ENCODE measurements at regions not wholly inside any gene's neighbourhood (a gene's known extent, or its start where the extent isn't known, plus 50 kb on each side); places are given as distances from the start of the nearest gene placed in this dataset.
"Not testable (repeated sequence)": the region's sequence is repeated elsewhere in the genome, so short reads cannot be mapped to it uniquely, and the experiment has no call there.

GRCh38 chr6:126724821-126725220 lies 384.9 kb downstream of the CENPW start:
- Histone ChIP-seq H3K36me3 (ENCODE audit: control insufficient read depth, insufficient read depth, low read length) (no peaks in the 10 kb centered on the region), H3K4me1 (ENCODE audit: control insufficient read depth, extremely low read depth, insufficient read depth, low read length) (peaks cover 8% of the 10 kb centered on the region), H3K9me3 (ENCODE audit: control insufficient read depth, insufficient read depth, low read depth, low read length) (no peaks in the 10 kb centered on the region), H3K4me3 (replicated peaks in 1 of 4; ENCODE audit: control extremely low read depth in 1 of 4, insufficient read depth in 1 of 4, low read depth in 3 of 4, low read length in 4 of 4) (no peak overlapping the region), H3K27ac (ENCODE audit: insufficient read depth, low read length) (no peak overlapping the region), H4K20me1 (ENCODE audit: control insufficient read depth, extremely low read depth, insufficient read depth, low read length) (no peaks in the 10 kb centered on the region), H2AFZ (ENCODE audit: low read length) (no peak overlapping the region), H3K9ac (ENCODE audit: insufficient read depth, low read length) (no peak overlapping the region), H3K27me3 (ENCODE audit: control insufficient read depth, insufficient read depth, low read length) (no peaks in the 10 kb centered on the region), H3K79me2 (ENCODE audit: control insufficient read depth, insufficient read depth, low read length) (no peaks in the 10 kb centered on the region), H3K4me2 (ENCODE audit: extremely low read depth, insufficient read depth, low read length) (no peak overlapping the region)
- DNase-seq (ENCODE audit: low read depth in 2 of 2): no peak
- TF ChIP-seq EZH2 (IDR thresholded peaks at IDR 0.05; ENCODE audit: low read length, missing control alignments) (no peak), CTCF (conservative IDR thresholded peaks at IDR 0.05 in 1 of 2, IDR thresholded peaks at IDR 0.05 in 1 of 2; ENCODE audit: low read depth in 1 of 2, low read length in 2 of 2) (no peak)

- not testable (repeated sequence) for H4K20me1 ChIP-seq (ENCODE audit: control insufficient read depth, extremely low read depth, insufficient read depth, low read length); H3K9ac ChIP-seq (ENCODE audit: insufficient read depth, low read length); H3K4me1 ChIP-seq (ENCODE audit: control insufficient read depth, extremely low read depth, insufficient read depth, low read length); H3K9me3 ChIP-seq (ENCODE audit: control insufficient read depth, insufficient read depth, low read depth, low read length); H3K4me3 ChIP-seq (replicated peaks in 1 of 4; ENCODE audit: control extremely low read depth in 1 of 4, insufficient read depth in 1 of 4, low read depth in 3 of 4, low read length in 4 of 4); H3K36me3 ChIP-seq (ENCODE audit: control insufficient read depth, insufficient read depth, low read length); H2AFZ ChIP-seq (ENCODE audit: low read length); H3K27me3 ChIP-seq (ENCODE audit: control insufficient read depth, insufficient read depth, low read length); H3K79me2 ChIP-seq (ENCODE audit: control insufficient read depth, insufficient read depth, low read length); H3K27ac ChIP-seq (ENCODE audit: insufficient read depth, low read length); H3K4me2 ChIP-seq (ENCODE audit: extremely low read depth, insufficient read depth, low read length); DNase-seq (ENCODE audit: low read depth in 2 of 2)
These were observed 386.5 kb downstream of the CENPW start for GRCh38 chr6:126726454-126726853.

GRCh38 chr6:126738146-126738545 lies 380.3 kb upstream of the RSPO3 start:
- Histone ChIP-seq H3K4me3 (replicated peaks in 1 of 4; ENCODE audit: control extremely low read depth in 1 of 4, insufficient read depth in 1 of 4, low read depth in 3 of 4, low read length in 4 of 4) (no peak overlapping the region), H3K4me1 (ENCODE audit: control insufficient read depth, extremely low read depth, insufficient read depth, low read length) (no peaks in the 10 kb centered on the region), H3K36me3 (ENCODE audit: control insufficient read depth, insufficient read depth, low read length) (no peaks in the 10 kb centered on the region), H2AFZ (ENCODE audit: low read length) (no peak overlapping the region), H3K9ac (ENCODE audit: insufficient read depth, low read length) (no peak overlapping the region), H4K20me1 (ENCODE audit: control insufficient read depth, extremely low read depth, insufficient read depth, low read length) (no peaks in the 10 kb centered on the region), H3K79me2 (ENCODE audit: control insufficient read depth, insufficient read depth, low read length) (no peaks in the 10 kb centered on the region), H3K27ac (ENCODE audit: insufficient read depth, low read length) (no peak overlapping the region), H3K27me3 (ENCODE audit: control insufficient read depth, insufficient read depth, low read length) (no peaks in the 10 kb centered on the region), H3K9me3 (ENCODE audit: control insufficient read depth, insufficient read depth, low read depth, low read length) (no peaks in the 10 kb centered on the region), H3K4me2 (ENCODE audit: extremely low read depth, insufficient read depth, low read length) (no peak overlapping the region)
- DNase-seq (ENCODE audit: low read depth in 2 of 2): no peak
- TF ChIP-seq CTCF (conservative IDR thresholded peaks at IDR 0.05 in 1 of 2, IDR thresholded peaks at IDR 0.05 in 1 of 2; ENCODE audit: low read depth in 1 of 2, low read length in 2 of 2) (no peak), EZH2 (IDR thresholded peaks at IDR 0.05; ENCODE audit: low read length, missing control alignments) (no peak)

- Histone ChIP-seq H3K27me3 (ENCODE audit: control insufficient read depth, insufficient read depth, low read length) (no peaks in the 10 kb centered on the region), H4K20me1 (ENCODE audit: control insufficient read depth, extremely low read depth, insufficient read depth, low read length) (no peaks in the 10 kb centered on the region), H2AFZ (ENCODE audit: low read length) (no peak overlapping the region), H3K27ac (ENCODE audit: insufficient read depth, low read length) (no peak overlapping the region), H3K9me3 (ENCODE audit: control insufficient read depth, insufficient read depth, low read depth, low read length) (no peaks in the 10 kb centered on the region), H3K36me3 (ENCODE audit: control insufficient read depth, insufficient read depth, low read length) (no peaks in the 10 kb centered on the region), H3K79me2 (ENCODE audit: control insufficient read depth, insufficient read depth, low read length) (no peaks in the 10 kb centered on the region), H3K4me2 (ENCODE audit: extremely low read depth, insufficient read depth, low read length) (no peak overlapping the region), H3K4me1 (ENCODE audit: control insufficient read depth, extremely low read depth, insufficient read depth, low read length) (no peaks in the 10 kb centered on the region), H3K4me3 (replicated peaks in 1 of 4; ENCODE audit: control extremely low read depth in 1 of 4, insufficient read depth in 1 of 4, low read depth in 3 of 4, low read length in 4 of 4) (no peak overlapping the region), H3K9ac (ENCODE audit: insufficient read depth, low read length) (no peak overlapping the region)
- TF ChIP-seq EZH2 (IDR thresholded peaks at IDR 0.05; ENCODE audit: low read length, missing control alignments) (no peak), CTCF (conservative IDR thresholded peaks at IDR 0.05 in 1 of 2, IDR thresholded peaks at IDR 0.05 in 1 of 2; ENCODE audit: low read depth in 1 of 2, low read length in 2 of 2) (no peak)
- no peak for DNase-seq (ENCODE audit: low read depth in 2 of 2)
These were observed 379.8 kb upstream of the RSPO3 start for GRCh38 chr6:126738641-126739040.
